DOHH2 (cell line): ENCODE measurements at regions not wholly inside any gene's neighbourhood (a gene's known extent, or its start where the extent isn't known, plus 50 kb on each side); places are given as distances from the start of the nearest gene placed in this dataset.
"Not testable (repeated sequence)": the region's sequence is repeated elsewhere in the genome, so short reads cannot be mapped to it uniquely, and the experiment has no call there.

Experiments
- H3F3A ChIP-seq: fragments of 200-600 bp; sonication (generic), shearing (Covaris generic); 2 replicates; pipeline ENCODE4 v1.6.0; 2016; ENCODE audit warnings: antibody characterized with exemption, mild to moderate bottlenecking; ENCODE audit not compliant: control insufficient read depth, insufficient read depth
- H3K27ac ChIP-seq: fragments of 200-600 bp; sonication (generic); 2 replicates; pipeline ENCODE4 v1.5.1; 2014; ENCODE audit warnings: low read depth, mild to moderate bottlenecking, low read length, moderate library complexity
- H3K27me3 ChIP-seq: fragments of 200-600 bp; sonication (generic); 2 replicates; pipeline ENCODE4 v1.6.1; 2014; ENCODE audit warnings: mild to moderate bottlenecking, low read length, mixed read lengths; ENCODE audit not compliant: control insufficient read depth
- H3K36me3 ChIP-seq: fragments of 200-600 bp; sonication (generic); 2 replicates; pipeline ENCODE4 v1.6.1; 2014; ENCODE audit warnings: mild to moderate bottlenecking, low read length, moderate library complexity, mixed read lengths; ENCODE audit not compliant: control insufficient read depth
- H3K4me1 ChIP-seq: fragments of 200-600 bp; sonication (generic); 2 replicates; pipeline ENCODE4 v1.6.1; 2014; ENCODE audit warnings: mild to moderate bottlenecking, low read length, mixed read lengths; ENCODE audit not compliant: control insufficient read depth
- H3K4me2 ChIP-seq: fragments of 200-600 bp; sonication (generic); 2 replicates; pipeline ENCODE4 v1.6.0; 2014; ENCODE audit warnings: mild to moderate bottlenecking, low read length, moderate library complexity
- H3K4me3 ChIP-seq: fragments of 200-600 bp; sonication (generic); 2 replicates; pipeline ENCODE4 v1.5.1; 2014; ENCODE audit warnings: mild to moderate bottlenecking, low read length, mixed read lengths
- H3K79me2 ChIP-seq: fragments of 200-600 bp; sonication (generic); 2 replicates; pipeline ENCODE4 v1.6.1; 2014; ENCODE audit warnings: mild to moderate bottlenecking, low read length, mixed read lengths; ENCODE audit not compliant: control insufficient read depth
- H3K9me2 ChIP-seq: fragments of 200-600 bp; sonication (generic); replicated peaks from 2 replicates; pipeline ENCODE4 v1.6.1; 2014; ENCODE audit warnings: mild to moderate bottlenecking, low read length, mixed read lengths; ENCODE audit not compliant: control insufficient read depth
- H3K9me3 ChIP-seq: fragments of 200-600 bp; sonication (generic); 2 replicates; pipeline ENCODE4 v1.6.1; 2014; ENCODE audit warnings: antibody characterized with exemption, low read length, mixed read lengths; ENCODE audit not compliant: control insufficient read depth, insufficient read depth
- H4K20me1 ChIP-seq: fragments of 200-600 bp; sonication (generic); 2 replicates; pipeline ENCODE4 v1.6.0; 2014; ENCODE audit warnings: low read depth, mild to moderate bottlenecking, antibody characterized with exemption, low read length, moderate library complexity; ENCODE audit not compliant: control insufficient read depth, insufficient read depth
- CTCF ChIP-seq: fragments of 200-600 bp; sonication (generic); IDR thresholded peaks from one replicate; pipeline ENCODE4 v1.5.1; 2014; ENCODE audit warnings: antibody characterized with exemption, mild to moderate bottlenecking, low read depth, low read length; ENCODE audit not compliant: poor library complexity, severe bottlenecking
- EZH2phosphoT487 ChIP-seq: fragments of 200-600 bp; sonication (generic); IDR thresholded peaks from 2 replicates; pipeline ENCODE4 v1.6.1; 2017; ENCODE audit warnings: borderline replicate concordance, mild to moderate bottlenecking, antibody characterized with exemption, low read length, moderate library complexity, mixed read lengths

GRCh38 chr13:50654331-50654730 lies 189.2 kb downstream of the DLEU7 start:
- H3K79me2 ChIP-seq, result no peaks in the 10 kb centered on the region
- H3K9me3 ChIP-seq, result no peaks in the 10 kb centered on the region
- H3K4me2 ChIP-seq, result no peak overlapping the region
- H3F3A ChIP-seq, result no peaks in the 10 kb centered on the region
- no peaks in the 10 kb centered on the region for H3K9me2 ChIP-seq
- H3K36me3 ChIP-seq, result no peaks in the 10 kb centered on the region
- H3K4me1 ChIP-seq, result no peaks in the 10 kb centered on the region
- no peak for TF ChIP-seq CTCF
- no peak for TF ChIP-seq EZH2phosphoT487
- no peak overlapping the region for H3K27ac ChIP-seq
- no peaks in the 10 kb centered on the region for H4K20me1 ChIP-seq
- H3K4me3 ChIP-seq, result no peak overlapping the region
- no peaks in the 10 kb centered on the region for H3K27me3 ChIP-seq

- not testable (repeated sequence) for H3F3A ChIP-seq
Observed at GRCh38 chr13:50661881-50662280, 181.6 kb downstream of the DLEU7 start.

GRCh38 chr13:50664951-50665350 lies 178.5 kb downstream of the DLEU7 start:
- no peak for TF ChIP-seq EZH2phosphoT487
- no peak for TF ChIP-seq CTCF
- peaks cover 12% of the 10 kb centered on the region; the same call in 1 of the 2 replicates for H3K9me3 ChIP-seq
- no peaks in the 10 kb centered on the region for H3K27me3 ChIP-seq
- no peaks in the 10 kb centered on the region for H3K9me2 ChIP-seq
- H3K4me3 ChIP-seq, result no peak overlapping the region
- H3K36me3 ChIP-seq, result no peaks in the 10 kb centered on the region
- no peak overlapping the region for H3K4me2 ChIP-seq
- H3K4me1 ChIP-seq, result no peaks in the 10 kb centered on the region
- no peaks in the 10 kb centered on the region for H4K20me1 ChIP-seq
- no peak overlapping the region for H3K27ac ChIP-seq
- H3F3A ChIP-seq, result no peaks in the 10 kb centered on the region
- no peaks in the 10 kb centered on the region for H3K79me2 ChIP-seq

More at GRCh38 chr13:50661881-50662280, 181.6 kb downstream of the DLEU7 start:
- H3K27me3 ChIP-seq, H3K4me1 ChIP-seq, H4K20me1 ChIP-seq, H3K27ac ChIP-seq, H3K4me3 ChIP-seq, H3K4me2 ChIP-seq, H3K79me2 ChIP-seq, H3K9me2 ChIP-seq, H3K36me3 ChIP-seq: not testable (repeated sequence)
- H3K9me3 ChIP-seq, result peaks cover 10% of the 10 kb centered on the region; the same call in 1 of the 2 replicates

- no peaks in the 10 kb centered on the region for H3F3A ChIP-seq
- no peak for TF ChIP-seq EZH2phosphoT487
- no peak for TF ChIP-seq CTCF
Observed at GRCh38 chr13:50668049-50668448, 175.4 kb downstream of the DLEU7 start.

More at GRCh38 chr13:50668049-50668448, 175.4 kb downstream of the DLEU7 start:
- Histone ChIP-seq H3K9me3 (peaks cover 12% of the 10 kb centered on the region; the same call in 1 of the 2 replicates), H3K27me3 (no peaks in the 10 kb centered on the region), H3K79me2 (no peaks in the 10 kb centered on the region), H3K4me1 (no peaks in the 10 kb centered on the region), H3K36me3 (no peaks in the 10 kb centered on the region), H4K20me1 (no peaks in the 10 kb centered on the region), H3K9me2 (no peaks in the 10 kb centered on the region), H3K4me3 (no peak overlapping the region), H3K27ac (no peak overlapping the region), H3K4me2 (no peak overlapping the region)
